Stimulated activated CD8-positive, alpha-beta memory T cell treated with anti-CD3 and anti-CD28 coated beads, Interleukin-15, amount 100 ng/mL, for 4 hours (primary cell): ENCODE measurements at regions not wholly inside any gene's neighbourhood (a gene's known extent, or its start where the extent isn't known, plus 50 kb on each side); places are given as distances from the start of the nearest gene placed in this dataset.
A peak's percentile ranks its signal among the peaks of the same experiment; 100 is the strongest.
"Not testable (repeated sequence)": the region's sequence is repeated elsewhere in the genome, so short reads cannot be mapped to it uniquely, and the experiment has no call there.

ENCODE experiments used
- DNase-seq, 2 donors: peaks; one replicate each; pipeline ENCODE4 v3.0.0-alpha.2; 2020; ENCODE audit warnings: low read depth in 2 of 2

- DNase-seq: no peak
Observed at GRCh38 chr1:234920136-234920842, 208.3 kb downstream of the TOMM20 start.

- DNase-seq: no peak
Observed at GRCh38 chr1:234918961-234919761, 209.5 kb downstream of the TOMM20 start.

GRCh38 chr1:234918181-234918841 lies 210.3 kb downstream of the TOMM20 start:
- no peak for DNase-seq

DNA sequence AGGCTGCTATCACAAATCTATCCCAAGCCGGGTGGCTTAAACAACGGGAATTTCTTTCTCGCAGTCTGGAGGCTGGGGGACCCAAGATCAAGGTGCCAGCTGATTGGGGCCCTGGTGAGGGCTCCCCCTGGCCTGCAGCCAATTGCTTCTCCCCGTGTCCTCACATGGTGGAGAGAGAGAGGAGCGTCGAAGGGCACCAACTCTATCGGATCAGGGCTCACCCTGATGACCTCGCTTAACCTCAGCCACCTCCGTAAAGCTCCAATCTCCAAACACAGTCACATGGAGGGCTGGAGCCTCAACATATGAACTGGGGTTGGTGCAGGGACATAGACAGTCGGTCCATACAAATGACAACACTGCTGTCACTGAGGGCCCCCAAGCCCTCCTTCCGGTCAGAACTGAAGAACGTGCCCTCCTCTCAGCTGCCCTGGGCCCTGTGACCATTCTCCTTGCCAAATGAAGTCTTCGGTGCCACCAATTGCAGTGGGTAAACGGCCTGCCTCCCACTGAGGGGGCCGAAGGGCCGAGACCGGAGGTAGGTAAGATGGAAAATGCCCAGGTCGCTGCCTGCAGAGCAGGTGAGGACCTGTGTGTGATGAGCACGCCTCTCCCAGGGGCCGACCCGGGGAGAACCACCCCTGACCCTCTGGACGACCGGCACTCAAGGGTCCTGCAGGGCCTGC lies 211.0 kb downstream of the TOMM20 start:
- DNase-seq: no peak

DNA sequence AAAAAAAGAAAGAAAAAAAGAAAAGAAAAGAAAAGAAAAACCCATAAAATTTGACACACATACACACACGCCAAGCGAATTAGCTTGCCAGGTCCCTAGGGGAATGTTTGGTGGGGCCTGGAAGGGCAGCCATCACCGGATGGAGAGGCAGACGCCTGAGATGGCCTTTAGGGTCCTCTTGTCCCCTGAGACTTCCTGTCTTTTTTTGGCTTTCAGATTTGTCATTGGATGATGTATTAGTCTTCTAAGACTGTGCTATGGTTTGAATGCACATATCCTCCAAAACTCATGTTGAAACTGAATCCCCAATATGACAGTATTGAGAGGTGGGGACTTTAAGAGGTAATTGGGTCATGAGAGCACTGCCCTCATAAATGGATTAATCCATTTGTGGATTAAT lies 211.8 kb downstream of the TOMM20 start:
- no peak for DNase-seq

DNA sequence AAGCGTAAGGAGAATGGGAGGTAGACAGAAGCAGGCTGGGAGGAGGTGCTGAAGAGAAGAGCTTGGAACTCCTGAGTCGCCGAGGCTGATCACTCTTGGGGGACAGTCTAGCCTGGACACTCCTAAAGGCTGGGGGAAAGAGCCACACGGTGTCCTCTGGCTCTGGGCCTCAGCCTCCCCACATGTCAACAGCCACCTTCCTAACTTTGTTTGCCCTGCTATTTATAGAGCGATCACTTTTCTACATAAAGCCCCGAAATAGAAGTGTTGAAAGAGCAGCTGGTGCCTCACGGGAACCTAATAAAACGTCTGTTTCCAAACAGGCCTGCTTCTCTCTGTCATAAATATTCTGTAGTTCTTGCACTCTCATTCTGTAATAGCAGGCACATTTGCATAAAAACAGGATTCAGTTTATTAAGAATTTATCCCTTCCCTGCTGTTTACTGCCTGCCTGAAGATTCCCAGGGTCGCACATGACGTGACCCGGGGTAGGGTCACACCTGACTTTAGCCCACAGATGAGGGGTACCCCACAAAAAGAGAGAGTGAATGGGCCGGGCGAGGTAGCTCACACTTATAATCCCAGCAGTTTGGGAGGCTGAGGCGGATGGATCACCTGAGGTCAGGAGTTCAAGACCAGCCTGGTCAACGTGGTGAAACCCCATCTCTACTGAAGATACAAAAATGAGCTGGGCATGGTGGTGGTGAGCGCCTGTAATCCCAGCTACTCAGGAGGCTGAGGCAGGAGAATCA lies 212.5 kb downstream of the TOMM20 start:
- no peak for DNase-seq

DNA sequence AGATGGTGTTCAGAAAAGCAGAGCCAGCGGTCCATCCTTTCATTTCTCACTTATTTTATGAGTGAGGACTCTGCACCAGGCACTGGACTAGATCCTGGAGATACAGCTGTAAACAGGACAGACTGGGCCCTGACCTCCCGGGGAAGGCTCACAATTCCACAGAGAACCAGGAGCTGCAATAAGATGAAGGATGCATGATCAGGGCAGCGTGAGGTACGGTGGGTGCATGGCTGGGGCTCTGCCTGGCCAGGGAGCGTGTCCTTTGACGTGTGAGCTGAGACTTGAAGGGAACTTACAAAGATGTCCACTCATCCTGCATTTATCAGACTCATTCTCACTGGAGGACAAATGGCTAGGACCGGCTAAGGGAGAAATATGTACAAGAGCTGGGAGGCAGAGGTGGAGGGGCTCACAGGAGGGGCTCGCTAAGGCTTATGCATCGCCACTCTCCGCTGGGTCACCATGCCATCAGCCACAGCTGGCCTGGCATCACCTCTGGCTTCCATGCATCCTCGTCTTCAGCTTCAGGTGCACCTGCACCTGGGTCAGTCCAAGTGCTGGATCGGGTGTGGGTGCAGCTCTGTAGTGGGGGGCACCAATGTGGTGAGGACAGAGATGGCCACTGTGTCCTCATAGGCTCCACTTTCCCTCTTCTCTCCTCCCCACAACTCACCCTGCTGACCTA lies 213.9 kb downstream of the TOMM20 start:
- no peak for DNase-seq

GRCh38 chr1:234913771-234914170 lies 214.9 kb downstream of the TOMM20 start:
- no peak for DNase-seq

DNA sequence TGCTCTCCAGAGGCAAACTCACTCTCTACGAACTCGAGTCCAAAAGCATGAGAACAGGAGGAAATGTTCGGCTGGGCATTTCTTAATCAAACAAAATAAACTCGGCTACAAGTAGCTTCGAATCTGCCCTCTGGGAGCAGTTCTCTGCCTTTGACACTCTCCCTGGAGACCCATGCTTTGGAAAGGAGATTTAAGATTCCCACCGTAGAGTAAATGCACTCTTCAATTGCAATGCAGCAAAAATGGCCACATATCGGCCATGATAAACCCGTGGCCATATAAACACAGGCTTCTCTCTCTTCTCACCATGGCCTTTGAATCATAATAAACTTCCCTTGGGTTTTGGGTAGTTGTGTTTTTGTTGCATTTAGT lies 215.4 kb downstream of the TOMM20 start:
- DNase-seq: no peak

DNA sequence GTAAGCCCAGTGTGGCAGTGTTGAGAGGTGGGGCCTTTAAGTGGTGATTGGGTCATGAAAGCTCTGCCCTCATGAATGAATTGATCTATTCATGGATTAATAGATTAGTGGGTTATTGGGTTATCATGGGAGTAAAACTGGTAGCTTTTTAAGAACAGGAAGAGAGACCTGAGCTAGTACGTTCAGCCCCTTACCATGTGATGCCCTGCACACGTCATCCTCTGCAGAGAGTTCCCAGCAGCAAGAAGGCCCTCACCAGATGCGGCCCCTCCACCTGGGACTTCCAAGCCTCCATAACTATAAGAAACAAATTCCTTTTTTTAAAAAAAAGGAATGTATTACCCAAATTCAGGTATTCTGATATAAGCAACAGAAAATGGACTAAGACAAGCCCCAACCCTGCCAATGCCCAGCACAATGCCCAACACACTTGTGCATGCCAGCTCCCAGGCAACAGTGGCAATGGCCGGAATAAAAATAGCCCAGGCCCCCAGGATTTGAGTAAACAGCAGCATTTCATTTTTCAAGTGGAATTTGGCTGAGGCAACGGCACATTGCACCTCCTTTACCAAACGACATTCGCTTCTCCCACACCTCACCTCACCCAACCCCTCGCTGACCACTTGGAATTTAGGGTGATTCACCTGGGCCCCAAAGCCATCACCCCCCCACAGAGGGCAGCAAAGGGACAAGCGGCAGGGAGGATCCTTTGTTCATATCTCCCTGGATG lies 215.9 kb downstream of the TOMM20 start:
- no peak for DNase-seq

DNA sequence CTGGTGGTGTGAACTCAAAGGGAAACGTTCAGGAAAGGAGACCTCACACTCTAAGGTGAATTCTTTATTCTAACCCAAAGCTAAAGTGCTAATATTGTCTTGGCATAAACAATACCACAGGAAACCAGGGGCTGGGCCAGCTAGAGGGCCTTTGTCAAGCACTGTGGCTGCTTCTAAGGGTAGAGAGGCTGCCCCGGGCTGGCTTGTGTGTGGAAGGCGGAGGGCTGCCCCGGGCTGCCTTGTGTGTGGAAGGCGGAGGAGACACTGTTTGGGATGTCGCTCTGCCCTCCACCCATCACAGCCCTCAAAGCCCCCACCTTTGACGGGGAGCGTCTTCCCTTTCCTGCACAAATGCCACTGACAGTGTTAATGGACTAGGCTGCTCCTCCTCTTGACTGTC lies 216.8 kb downstream of the TOMM20 start:
- peak in 1 of 2 donors; percentile 13 for DNase-seq

DNA sequence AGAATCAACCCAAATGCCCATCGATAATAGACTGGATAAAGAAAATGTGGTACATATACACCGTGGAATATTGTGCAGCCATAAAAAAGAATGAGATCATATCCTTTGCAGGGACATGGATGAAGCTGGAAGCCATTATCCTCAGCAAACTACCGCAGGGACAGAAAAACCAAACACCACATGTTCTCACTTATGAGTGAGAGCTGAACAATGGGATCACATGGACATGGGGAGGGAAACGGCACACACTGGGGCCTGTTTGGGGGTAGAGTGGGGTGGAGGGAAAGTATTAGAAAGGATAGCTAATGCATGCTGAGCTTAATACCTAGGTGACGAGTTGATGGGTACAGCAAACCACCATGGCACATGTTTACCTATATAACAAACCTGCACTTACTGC lies 217.5 kb downstream of the TOMM20 start:
- not testable (repeated sequence) for DNase-seq

DNA sequence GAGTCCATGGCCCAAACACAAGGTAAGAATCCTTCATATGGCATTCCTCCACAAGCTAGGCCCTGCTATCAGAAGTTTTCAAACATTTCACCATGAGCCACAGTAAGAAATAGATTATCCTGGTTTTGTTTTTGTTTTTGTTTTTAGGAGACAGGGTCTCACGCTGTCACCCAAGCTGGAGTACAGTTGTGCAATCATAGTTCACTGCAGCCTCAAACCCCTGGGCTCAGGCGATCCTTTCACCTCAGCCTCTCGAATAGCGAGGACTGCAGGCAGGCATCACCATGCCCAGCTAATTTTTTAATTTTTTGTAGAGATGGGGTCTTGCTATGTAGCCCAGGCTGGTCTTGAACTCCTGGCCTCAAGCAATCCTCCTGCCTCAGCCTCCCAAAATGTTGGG lies 218.8 kb downstream of the TOMM20 start:
- DNase-seq: no peak

GRCh38 chr1:234909307-234909810 lies 219.3 kb downstream of the TOMM20 start:
- DNase-seq: no peak

DNA sequence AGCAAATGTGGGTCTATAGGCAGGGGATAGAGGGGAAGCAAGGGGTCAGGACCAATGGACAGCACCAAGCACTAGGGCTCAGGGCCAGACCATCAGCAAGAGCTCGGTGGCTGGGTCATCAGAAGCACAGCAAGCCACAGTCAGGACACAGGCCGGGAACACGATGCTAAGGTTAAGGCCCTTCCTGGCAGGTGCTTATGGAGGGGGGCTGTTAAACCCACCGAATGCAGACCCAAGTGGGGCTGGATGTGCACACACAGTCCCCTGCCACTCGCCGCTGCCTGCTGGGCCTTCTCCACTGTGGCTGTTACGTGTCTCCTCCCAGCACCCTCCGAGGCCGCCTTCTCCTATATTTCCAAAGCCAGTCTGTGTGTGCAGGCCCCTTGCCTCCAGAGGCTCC lies 220.1 kb downstream of the TOMM20 start:
- DNase-seq: no peak

DNA sequence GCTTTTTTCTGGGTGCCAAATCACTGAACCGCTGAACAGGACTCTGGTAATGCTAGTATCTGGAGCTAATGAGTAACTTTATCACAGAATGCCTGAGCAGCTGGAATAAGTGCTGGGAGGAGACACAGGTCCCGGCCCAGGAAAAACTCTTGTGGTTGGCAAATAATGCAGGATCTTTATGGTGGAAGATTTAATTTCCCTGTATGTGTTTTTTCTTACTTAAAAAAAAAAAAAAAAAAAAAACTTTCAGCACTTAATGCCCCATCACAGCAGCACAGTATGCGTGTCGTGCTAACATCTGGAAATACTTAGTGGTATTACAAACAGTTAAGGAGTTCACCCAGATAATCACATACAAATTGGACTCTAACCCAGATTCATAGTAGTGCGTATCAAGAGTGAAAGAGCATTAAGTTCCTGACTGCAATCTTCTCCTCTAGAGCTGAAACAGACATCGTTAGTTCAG lies 220.7 kb downstream of the TOMM20 start:
- DNase-seq: no peak

GRCh38 chr1:234907208-234907939 lies 221.3 kb downstream of the TOMM20 start:
- DNase-seq: no peak

DNA sequence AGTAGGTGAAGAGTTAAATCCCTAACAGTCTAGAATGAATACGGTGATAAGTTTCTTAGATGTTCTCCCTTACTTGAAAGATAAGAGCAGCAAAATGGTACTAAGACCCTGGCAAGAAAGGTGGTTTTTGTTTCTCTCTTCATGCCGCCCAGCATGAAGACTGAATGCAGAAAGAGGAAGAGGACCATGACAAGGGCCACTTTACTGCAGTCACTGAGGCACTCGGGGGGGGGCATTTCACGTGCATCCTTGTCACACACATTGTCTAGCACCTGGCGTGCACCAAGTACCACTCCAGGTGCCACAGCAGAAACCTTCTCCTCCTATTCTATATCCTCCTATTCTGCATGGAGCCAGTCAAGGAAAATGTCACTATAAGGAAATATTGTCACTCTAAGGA lies 222.0 kb downstream of the TOMM20 start:
- DNase-seq: no peak
